NCI-H1417 treated with DMSO at 0.1 percent for 48 hours (cell line): ENCODE measurements at regions not wholly inside any gene's neighbourhood (a gene's known extent, or its start where the extent isn't known, plus 50 kb on each side); places are given as distances from the start of the nearest gene placed in this dataset.

Source experiments
- DNase-seq: peaks from one replicate; lab custom pipeline; 2025; lab: John Stamatoyannopoulos, UW

GRCh38 chr1:212558693-212559480 is 49.7 kb upstream of the ATF3 start:
- peak; percentile 4 for DNase-seq
